Esophagus (tissue), 2 donors: ENCODE measurements at regions not wholly inside any gene's neighbourhood (a gene's known extent, or its start where the extent isn't known, plus 50 kb on each side); places are given as distances from the start of the nearest gene placed in this dataset.

Source experiments
- H3K27ac ChIP-seq, 2 donors: one replicate each; pipeline ENCODE4 v1.5.1; 2013; ENCODE audit warnings: low read depth in 2 of 2, mild to moderate bottlenecking in 2 of 2, inconsistent platforms in 1 of 2, low read length in 1 of 2, moderate library complexity in 1 of 2
- H3K27me3 ChIP-seq, 2 donors: one replicate each; pipeline ENCODE4 v1.6.1; 2013; ENCODE audit warnings: low read length in 2 of 2, control low read depth in 1 of 2, mild to moderate bottlenecking in 1 of 2; ENCODE audit not compliant: insufficient read depth in 2 of 2, control insufficient read depth in 1 of 2
- H3K36me3 ChIP-seq, 2 donors: one replicate each; pipeline ENCODE4 v1.6.1; 2013; ENCODE audit warnings: low read length in 1 of 2; ENCODE audit not compliant: control insufficient read depth in 2 of 2, insufficient read depth in 2 of 2
- H3K4me1 ChIP-seq, 2 donors: one replicate each; pipeline ENCODE4 v1.6.1; 2013; ENCODE audit warnings: low read length in 1 of 2; ENCODE audit not compliant: control insufficient read depth in 2 of 2, insufficient read depth in 2 of 2
- H3K4me3 ChIP-seq, 2 donors: one replicate each; pipeline ENCODE4 v1.5.1; 2013; ENCODE audit warnings: low read length in 2 of 2, mild to moderate bottlenecking in 2 of 2, low read depth in 1 of 2, moderate library complexity in 1 of 2
- H3K9me3 ChIP-seq, 2 donors: one replicate each; pipeline ENCODE4 v1.6.1; 2013; ENCODE audit warnings: mild to moderate bottlenecking in 2 of 2, low read depth in 1 of 2, low read length in 1 of 2, moderate library complexity in 1 of 2; ENCODE audit not compliant: control insufficient read depth in 2 of 2, insufficient read depth in 1 of 2
- WGBS, 2 donors: extraction: QIAGEN DNeasy Blood & Tissue Kit; methylation state at CpG; one replicate each; pipeline ENCODE4 v1.1.7; 2013; 5-methylcytosine and 5-hydroxymethylcytosine counted together
- donor health status: healthy with polysubstance abuse.
- donor health status: Bipolar disorder and iron deficiency.

GRCh38 chr10:4266416-4267085, 481.5 kb upstream of the KLF6 start:
- Histone ChIP-seq H3K27me3 (no peaks in the 10 kb centered on the region), H3K27ac (no peak overlapping the region), H3K4me3 (no peak overlapping the region), H3K9me3 (no peaks in the 10 kb centered on the region), H3K36me3 (no peaks in the 10 kb centered on the region), H3K4me1 (peaks cover 3 to 7% of the 10 kb centered on the region in 2 donors)
- WGBS, 2 donors = 33 to 53% methylated on average over 4 of the region's 4 CpGs

DNA sequence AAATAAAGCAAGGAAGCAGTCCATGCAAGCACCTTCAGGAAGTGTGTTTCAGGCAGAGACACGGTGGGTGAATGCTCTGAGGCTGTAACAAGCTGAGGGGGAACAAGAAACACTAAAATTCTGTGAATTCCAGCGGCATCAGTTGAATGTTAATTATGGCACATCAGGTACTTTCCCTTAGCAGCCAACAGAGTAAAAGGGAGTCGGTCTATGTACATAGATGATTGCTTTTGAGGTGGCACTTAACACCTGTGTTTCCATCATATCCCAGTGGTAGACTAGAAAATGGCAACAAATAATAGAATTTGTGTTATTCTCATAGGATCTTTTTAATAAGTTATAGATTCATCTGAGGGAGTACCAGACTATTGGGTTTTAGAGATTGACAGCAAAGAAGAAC, 481.0 kb upstream of the KLF6 start:
- Histone ChIP-seq H3K4me3 (no peak overlapping the region), H3K9me3 (no peaks in the 10 kb centered on the region), H3K27ac (no peak overlapping the region), H3K36me3 (no peaks in the 10 kb centered on the region), H3K27me3 (no peaks in the 10 kb centered on the region), H3K4me1 (peaks cover 3 to 7% of the 10 kb centered on the region in 2 donors)
- WGBS, 2 donors = 76 to 79% methylated on average over 3 of the region's 3 CpGs

- H3K36me3 ChIP-seq = no peaks in the 10 kb centered on the region
- no peaks in the 10 kb centered on the region for H3K27me3 ChIP-seq
- H3K4me1 ChIP-seq = peaks cover 3 to 7% of the 10 kb centered on the region in 2 donors
- no peak overlapping the region for H3K27ac ChIP-seq
- WGBS, 2 donors = 82 to 92% methylated on average over 8 of the region's 8 CpGs
- no peaks in the 10 kb centered on the region for H3K9me3 ChIP-seq
- no peak overlapping the region for H3K4me3 ChIP-seq
These were observed 479.3 kb upstream of the KLF6 start for GRCh38 chr10:4264209-4264865.

- WGBS, 2 donors = 66 to 70% methylated on average over 3 of the region's 3 CpGs
- H3K36me3 ChIP-seq = no peaks in the 10 kb centered on the region
- H3K27ac ChIP-seq = no peak overlapping the region
- no peaks in the 10 kb centered on the region for H3K27me3 ChIP-seq
- no peaks in the 10 kb centered on the region for H3K9me3 ChIP-seq
- H3K4me3 ChIP-seq = no peak overlapping the region
- H3K4me1 ChIP-seq = peaks cover 3 to 7% of the 10 kb centered on the region in 2 donors
These were observed 478.6 kb upstream of the KLF6 start for GRCh38 chr10:4263601-4263921.

- WGBS, 2 donors = 73 to 78% methylated on average over 4 of the region's 4 CpGs
- H3K4me3 ChIP-seq = no peak overlapping the region
- peaks cover 3 to 8% of the 10 kb centered on the region in 2 donors for H3K4me1 ChIP-seq
- H3K27me3 ChIP-seq = no peaks in the 10 kb centered on the region
- H3K9me3 ChIP-seq = no peaks in the 10 kb centered on the region
- no peaks in the 10 kb centered on the region for H3K36me3 ChIP-seq
- H3K27ac ChIP-seq = no peak overlapping the region
These were observed 478.0 kb upstream of the KLF6 start for GRCh38 chr10:4262870-4263600.

- Histone ChIP-seq H3K27ac (no peak overlapping the region), H3K36me3 (no peaks in the 10 kb centered on the region), H3K4me1 (peaks cover 3 to 9% of the 10 kb centered on the region in 2 donors), H3K27me3 (no peaks in the 10 kb centered on the region), H3K4me3 (no peak overlapping the region), H3K9me3 (no peaks in the 10 kb centered on the region)
- 85% methylated on average over 4 of the region's 4 CpGs for WGBS, 2 donors
These were observed 477.4 kb upstream of the KLF6 start for GRCh38 chr10:4262449-4262848.

DNA sequence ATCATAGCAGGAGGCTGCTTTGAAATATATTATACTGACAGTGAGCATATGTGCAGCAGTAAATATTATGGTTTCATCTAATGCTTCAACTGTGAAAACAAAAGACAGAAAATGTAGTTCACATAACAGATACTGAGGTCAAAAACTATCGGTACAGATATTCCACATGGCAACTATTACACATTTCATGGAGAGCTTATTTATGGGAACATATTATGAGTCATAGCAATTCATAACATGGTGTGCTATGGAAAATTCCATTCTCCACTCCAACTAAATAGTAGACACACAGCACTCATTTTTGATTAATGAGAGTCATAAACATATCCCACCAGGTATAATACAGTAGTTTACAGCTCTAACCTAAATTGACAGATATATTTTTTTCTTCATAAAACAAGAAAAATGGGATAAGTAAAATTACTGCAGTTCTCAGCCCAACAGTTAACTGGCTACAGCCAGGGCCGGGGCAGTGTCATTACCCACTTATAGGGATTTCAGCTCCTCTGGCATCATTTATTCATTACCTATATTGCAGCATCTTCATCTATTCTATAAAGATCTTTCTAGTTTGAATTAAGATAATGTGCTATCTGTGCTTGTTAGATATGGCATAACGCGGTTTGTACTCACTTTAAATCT, 475.6 kb upstream of the KLF6 start:
- 76 to 78% methylated on average over 4 of the region's 4 CpGs for WGBS, 2 donors
- Histone ChIP-seq H3K4me1 (peaks cover 0 to 7% of the 10 kb centered on the region in 2 donors), H3K9me3 (no peaks in the 10 kb centered on the region), H3K36me3 (no peaks in the 10 kb centered on the region), H3K27ac (no peak overlapping the region), H3K27me3 (no peaks in the 10 kb centered on the region), H3K4me3 (no peak overlapping the region)

GRCh38 chr10:4257939-4258465, 473.0 kb upstream of the KLF6 start:
- peaks cover 0 to 2% of the 10 kb centered on the region in 2 donors for H3K4me1 ChIP-seq
- no peaks in the 10 kb centered on the region for H3K9me3 ChIP-seq
- 94% methylated on average over 14 of the region's 14 CpGs for WGBS, 2 donors
- H3K4me3 ChIP-seq = no peak overlapping the region
- no peaks in the 10 kb centered on the region for H3K27me3 ChIP-seq
- no peak overlapping the region for H3K27ac ChIP-seq
- no peaks in the 10 kb centered on the region for H3K36me3 ChIP-seq

DNA sequence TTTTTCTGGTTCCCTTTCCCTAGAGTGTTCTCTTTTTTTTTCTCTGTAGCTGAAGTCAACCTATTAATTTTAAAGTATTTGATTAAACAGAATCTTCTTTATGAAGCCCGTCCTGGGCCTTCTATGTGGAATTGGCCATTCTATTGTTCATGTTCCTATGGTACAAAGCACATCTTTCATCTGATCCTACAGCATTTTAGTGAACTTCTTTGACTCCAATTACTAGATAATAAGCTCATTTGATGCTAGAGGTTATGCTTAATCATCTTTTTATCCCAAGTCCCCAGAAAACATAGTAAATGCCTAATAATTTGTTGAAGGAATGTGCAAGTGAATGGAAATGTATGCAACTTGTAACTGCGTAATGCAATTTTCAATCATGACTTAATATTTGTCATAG, 472.0 kb upstream of the KLF6 start:
- H3K4me3 ChIP-seq = no peak overlapping the region
- H3K4me1 ChIP-seq = peaks cover 0 to 3% of the 10 kb centered on the region in 2 donors
- H3K27ac ChIP-seq = no peak overlapping the region
- no peaks in the 10 kb centered on the region for H3K27me3 ChIP-seq
- no peaks in the 10 kb centered on the region for H3K9me3 ChIP-seq
- H3K36me3 ChIP-seq = no peaks in the 10 kb centered on the region
- WGBS, 2 donors = 93 to 96% methylated on average over 2 of the region's 2 CpGs
